HepG2 (cell line): ENCODE measurements at regions not wholly inside any gene's neighbourhood (a gene's known extent, or its start where the extent isn't known, plus 50 kb on each side); places are given as distances from the start of the nearest gene placed in this dataset.

Experiments used
- ATAC-seq: fragments of 200-7000 bp; cut with Tn5 transposase; 3 replicates; pipeline ENCODE4 v1.9.1; 2020; ENCODE audit warnings: mild to moderate bottlenecking, moderate library complexity
- BruUV-seq: library from RNA; stranded (reverse); fragments of 400-500 nt; replicated peaks from 2 replicates; lab custom pipeline; 2021; lab: Mats Ljungman, UMichigan
- CTCF ChIA-PET: fragments of 300-600 bp; formaldehyde crosslinking; extraction: SDS; loops from one replicate; lab custom pipeline; 2021; ENCODE audit warnings: low total read pairs, inconsistent platforms, low intra/inter-chr PET ratio; lab: Yijun Ruan, JAX
- POLR2A ChIA-PET: fragments of 350-600 bp; sonication (Branson Sonifier 250); formaldehyde crosslinking; loops from one replicate; lab custom pipeline; 2020; ENCODE audit warnings: antibody characterized with exemption, inconsistent platforms; lab: Yijun Ruan, JAX
- DNase-seq: peaks from one replicate; pipeline ENCODE4 v3.0.0-alpha.2; 2015; ENCODE audit warnings: low spot score
- FAIRE-seq: peaks from 3 replicates; lab custom pipeline; 2011; peaks lifted over from hg19 to GRCh38; lab: Jason Lieb, UNC
- H2AFZ ChIP-seq: one replicate; pipeline ENCODE4 v1.6.1; 2011; ENCODE audit warnings: low read length, inconsistent platforms
- H3K27ac ChIP-seq: fragments of 300-600 bp; 3 replicates; pipeline ENCODE4 v1.8.0; 2011; ENCODE audit warnings: mixed run types, mild to moderate bottlenecking, mixed read lengths, low read length, inconsistent platforms; ENCODE audit not compliant: insufficient read depth; ENCODE audit errors: extremely low read length
- H3K27me3 ChIP-seq, 2 experiments: fragments of 200-600 bp in 1 of 2; 2 replicates in 1 of 2; 3 replicates in 1 of 2; pipeline versions ENCODE4 v1.6.0 to v1.8.0; 2011; ENCODE audit warnings: low read length in 2 of 2, mild to moderate bottlenecking in 2 of 2, moderate library complexity in 2 of 2, inconsistent platforms in 1 of 2; ENCODE audit not compliant: insufficient read depth in 2 of 2, control insufficient read depth in 1 of 2
- H3K36me3 ChIP-seq, 2 experiments: fragments of 200-600 bp in 1 of 2; replicated peaks in 1 of 2; 2 replicates in 1 of 2; 3 replicates in 1 of 2; pipeline versions ENCODE4 v1.5.1 to v1.8.0; 2011; ENCODE audit warnings: low read length in 2 of 2, inconsistent platforms in 1 of 2; ENCODE audit not compliant: insufficient read depth in 2 of 2, control insufficient read depth in 1 of 2
- H3K4me1 ChIP-seq: 2 replicates; pipeline ENCODE4 v1.5.1; 2012; ENCODE audit warnings: low read length, inconsistent platforms; ENCODE audit not compliant: insufficient read depth
- H3K4me2 ChIP-seq: 2 replicates; pipeline ENCODE4 v1.6.0; 2011; ENCODE audit warnings: low read depth, low read length, inconsistent platforms
- H3K4me3 ChIP-seq, 3 experiments: fragments of 200-600 bp in 1 of 3; sonication (generic), shearing (Covaris generic) in 1 of 3; replicated peaks in 1 of 3; 2 replicates each; pipeline ENCODE4 v1.5.1; 2011 to 2016; ENCODE audit warnings: low read length in 3 of 3, inconsistent platforms in 2 of 3, low read depth in 2 of 3, mild to moderate bottlenecking in 2 of 3, control low read depth in 1 of 3, mixed read lengths in 1 of 3; ENCODE audit not compliant: insufficient read depth in 1 of 3
- H3K79me2 ChIP-seq: one replicate; pipeline ENCODE4 v1.6.1; 2011; ENCODE audit warnings: low read length, inconsistent platforms; ENCODE audit not compliant: insufficient read depth
- H3K9ac ChIP-seq: 2 replicates; pipeline ENCODE4 v1.6.0; 2011; ENCODE audit warnings: mild to moderate bottlenecking, low read depth, low read length, inconsistent platforms; ENCODE audit not compliant: insufficient read depth
- H3K9me3 ChIP-seq: 2 replicates; pipeline ENCODE4 v1.5.1; 2012; ENCODE audit warnings: mild to moderate bottlenecking, low read length
- H4K20me1 ChIP-seq: 2 replicates; pipeline ENCODE4 v1.6.0; 2011; ENCODE audit warnings: inconsistent platforms, mild to moderate bottlenecking, low read length, moderate library complexity; ENCODE audit not compliant: insufficient read depth
- EED ChIP-seq: sonication (generic); formaldehyde crosslinking; IDR thresholded peaks from 2 replicates; pipeline ENCODE4 v1.5.0; 2020; ENCODE audit warnings: mild to moderate bottlenecking, missing genetic modification reagents
- HIC2 ChIP-seq: sonication (generic); formaldehyde crosslinking; IDR thresholded peaks from 2 replicates; pipeline ENCODE4 v1.9.0; 2022; ENCODE audit warnings: low read depth, missing genetic modification reagents
- KMT2B ChIP-seq: IDR thresholded peaks from 2 replicates; pipeline ENCODE4 v1.6.1; 2016; ENCODE audit warnings: missing genetic modification reagents, missing compliant biosample characterization
- RFXAP ChIP-seq: sonication (generic); formaldehyde crosslinking; IDR thresholded peaks from 2 replicates; pipeline ENCODE4 v1.4.0; 2020; ENCODE audit warnings: missing genetic modification reagents, borderline replicate concordance
- RORA ChIP-seq: sonication (generic); formaldehyde crosslinking; IDR thresholded peaks from 2 replicates; pipeline ENCODE4 v1.5.0; 2020; ENCODE audit warnings: mild to moderate bottlenecking, missing genetic modification reagents, moderate library complexity
- SNRNP70 ChIP-seq: fragments of 200-400 bp; formaldehyde crosslinking; IDR thresholded peaks from 2 replicates; pipeline ENCODE4 v1.6.1; 2017; ENCODE audit warnings: mild to moderate bottlenecking, low read depth, low read length, moderate library complexity
- SP5 ChIP-seq: IDR thresholded peaks from 2 replicates; pipeline ENCODE4 v1.6.1; 2016; ENCODE audit warnings: low read depth, borderline replicate concordance
- ZBTB4 ChIP-seq: sonication (generic); formaldehyde crosslinking; IDR thresholded peaks from 2 replicates; pipeline ENCODE4 v1.4.0; 2020; ENCODE audit warnings: missing genetic modification reagents, mild to moderate bottlenecking, borderline replicate concordance
- ZGPAT ChIP-seq: IDR thresholded peaks from 2 replicates; pipeline ENCODE4 v1.6.1; 2016; ENCODE audit warnings: mild to moderate bottlenecking
- ZNF501 ChIP-seq: sonication (generic); formaldehyde crosslinking; IDR thresholded peaks from 2 replicates; pipeline ENCODE4 v1.5.1; 2020; ENCODE audit warnings: mild to moderate bottlenecking, moderate library complexity, missing genetic modification reagents
- ZNF503 ChIP-seq: sonication (generic); formaldehyde crosslinking; IDR thresholded peaks from 2 replicates; pipeline ENCODE4 v1.4.0; 2020; ENCODE audit warnings: missing genetic modification reagents
- ZNF616 ChIP-seq: sonication (generic); formaldehyde crosslinking; IDR thresholded peaks from 2 replicates; pipeline ENCODE4 v1.5.0; 2020; ENCODE audit warnings: low read depth, mild to moderate bottlenecking, missing genetic modification reagents
- ZNF691 ChIP-seq: sonication (generic); formaldehyde crosslinking; IDR thresholded peaks from 2 replicates; pipeline ENCODE4 v1.4.0; 2020; ENCODE audit warnings: missing genetic modification reagents, low read depth, mild to moderate bottlenecking, borderline replicate concordance
- WGBS: methylation state at CpG from one replicate; pipeline ENCODE4 v1.1.6; 2017; ENCODE audit warnings: low lambda C conversion rate; 5-methylcytosine and 5-hydroxymethylcytosine counted together
- in situ Hi-C: cut with HindIII; loops from 2 replicates; pipeline ENCODE4 v1.10.0; 2017; ENCODE audit warnings: low pct_unique_long_range_greater_than_20kb; ENCODE audit not compliant: extremely low pct_ligation_motif_present
- intact Hi-C: fragments of 100-400 bp; cut with micrococcal nuclease; formaldehyde crosslinking; loops from one replicate; pipeline ENCODE4 v1.10.0; 2022; ENCODE audit not compliant: unreplicated experiment

- TF ChIP-seq ZBTB4 (CRISPR knock-in tag), result no peak
These were observed 61.3 kb downstream of the RTL6 start (continued) for GRCh38 chr22:44436736-44437135.

- no peak for ATAC-seq
- intact Hi-C loops (no loop called here), in situ Hi-C loops (no loop called here)
- Histone ChIP-seq H4K20me1 (no peaks in the 10 kb centered on the region), H3K4me1 (no peaks in the 10 kb centered on the region), H3K36me3 (no peaks in the 10 kb centered on the region), H3K27me3 (peaks cover 0 to 51% of the 10 kb centered on the region in 2 experiments), H3K9ac (no peak overlapping the region), H3K9me3 (no peaks in the 10 kb centered on the region)
- POLR2A ChIA-PET, result no interaction called here
- CTCF ChIA-PET, result no interaction called here
- no peak for FAIRE-seq
- TF ChIP-seq SNRNP70 (no peak), SP5 (CRISPR knock-in tag) (no peak), KMT2B (CRISPR knock-in tag) (no peak), HIC2 (CRISPR knock-in tag) (no peak), RORA (no peak), ZGPAT (no peak), ZNF691 (CRISPR knock-in tag) (no peak), ZNF501 (no peak), RFXAP (CRISPR knock-in tag) (no peak), ZNF503 (CRISPR knock-in tag) (no peak), EED (CRISPR knock-in tag) (no peak), ZNF616 (CRISPR knock-in tag) (no peak)
- TF ChIP-seq, all 625 proteins: peak for 0
- DNase-seq, result no peak
- 2% methylated on average over 4 of the region's 4 CpGs for WGBS
- Histone ChIP-seq H3K79me2 (no peaks in the 10 kb centered on the region), H2AFZ (no peak overlapping the region), H3K4me3 (no peak overlapping the region), H3K4me2 (no peak overlapping the region), H3K27ac (no peak overlapping the region)
- BruUV-seq, result no TSS peak
These were observed 66.8 kb downstream of the RTL6 start for GRCh38 chr22:44431256-44431655.
